Keratinocyte (primary cell): ENCODE measurements at regions not wholly inside any gene's neighbourhood (a gene's known extent, or its start where the extent isn't known, plus 50 kb on each side); places are given as distances from the start of the nearest gene placed in this dataset.

Experiments used
- DNase-seq: peaks from one replicate; pipeline ENCODE4 v3.0.0-alpha.2; 2011; ENCODE audit warnings: low read depth, missing footprints, low spot score
- FAIRE-seq: peaks from 2 replicates; lab custom pipeline; 2011; peaks lifted over from hg19 to GRCh38; lab: Jason Lieb, UNC
- H2AFZ ChIP-seq: 2 replicates; pipeline ENCODE4 v1.6.0; 2012; ENCODE audit warnings: low read length, control low read depth, inconsistent platforms; ENCODE audit not compliant: control insufficient read depth
- H3K27ac ChIP-seq: 2 replicates; pipeline ENCODE4 v1.5.1; 2011; ENCODE audit warnings: low read length; ENCODE audit not compliant: control insufficient read depth, insufficient read depth
- H3K27me3 ChIP-seq: 3 replicates; pipeline ENCODE4 v1.6.0; 2011; ENCODE audit warnings: low read length; ENCODE audit not compliant: control insufficient read depth, insufficient read depth; ENCODE audit errors: extremely low read depth
- H3K36me3 ChIP-seq, 2 experiments: 2 replicates in 1 of 2; 3 replicates in 1 of 2; pipeline ENCODE4 v1.5.1; 2011; ENCODE audit warnings: low read length in 2 of 2, mild to moderate bottlenecking in 1 of 2; ENCODE audit not compliant: control insufficient read depth in 2 of 2, insufficient read depth in 2 of 2; ENCODE audit errors: extremely low read depth in 1 of 2
- H3K4me1 ChIP-seq: 3 replicates; pipeline ENCODE4 v1.5.1; 2011; ENCODE audit warnings: low read length; ENCODE audit not compliant: control insufficient read depth, insufficient read depth; ENCODE audit errors: extremely low read depth
- H3K4me2 ChIP-seq: 3 replicates; pipeline ENCODE4 v1.6.0; 2011; ENCODE audit warnings: low read depth, low read length; ENCODE audit not compliant: control insufficient read depth, insufficient read depth; ENCODE audit errors: extremely low read depth
- H3K4me3 ChIP-seq, 3 experiments: fragments of 200-600 bp in 1 of 3; sonication (generic) in 1 of 3; 2 replicates in 2 of 3; 3 replicates in 1 of 3; pipeline ENCODE4 v1.5.1; 2011 to 2016; ENCODE audit warnings: low read length in 3 of 3, mild to moderate bottlenecking in 3 of 3, control low read depth in 2 of 3, inconsistent platforms in 1 of 3, low read depth in 1 of 3, mixed read lengths in 1 of 3, mixed run types in 1 of 3, moderate library complexity in 1 of 3; ENCODE audit not compliant: control insufficient read depth in 2 of 3, insufficient read depth in 2 of 3; ENCODE audit errors: extremely low read depth in 1 of 3
- H3K79me2 ChIP-seq: 2 replicates; pipeline ENCODE4 v1.6.0; 2012; ENCODE audit warnings: low read length; ENCODE audit not compliant: control insufficient read depth, insufficient read depth
- H3K9ac ChIP-seq: 3 replicates; pipeline ENCODE4 v1.6.0; 2011; ENCODE audit warnings: low read length; ENCODE audit not compliant: control insufficient read depth, insufficient read depth; ENCODE audit errors: extremely low read depth
- H3K9me1 ChIP-seq: 3 replicates; pipeline ENCODE4 v1.6.0; 2011; ENCODE audit warnings: low read length; ENCODE audit not compliant: control insufficient read depth, insufficient read depth; ENCODE audit errors: extremely low read depth
- H3K9me3 ChIP-seq: 2 replicates; pipeline ENCODE4 v1.5.1; 2012; ENCODE audit warnings: low read depth, low read length; ENCODE audit not compliant: control insufficient read depth
- H4K20me1 ChIP-seq: 3 replicates; pipeline ENCODE4 v1.6.0; 2011; ENCODE audit warnings: low read length; ENCODE audit not compliant: control insufficient read depth, insufficient read depth; ENCODE audit errors: extremely low read depth
- EZH2 ChIP-seq: IDR thresholded peaks from one replicate; pipeline ENCODE4 v1.6.1; 2012; ENCODE audit warnings: inconsistent platforms, mild to moderate bottlenecking, low read length, moderate library complexity
- dilution Hi-C: fragments of 300-500 bp; cut with MboI; formaldehyde crosslinking; loops from one replicate; pipeline ENCODE4 v1.7.0; 2020; ENCODE audit warnings: low sequenced_read_pairs; ENCODE audit not compliant: extremely low pct_ligation_motif_present
- TF ChIP-seq, protein P1 (sequence below), 3 experiments: IDR thresholded peaks in 1 of 3; conservative IDR thresholded peaks in 1 of 3; optimal IDR thresholded peaks in 1 of 3; 2 replicates in 2 of 3; 3 replicates in 1 of 3; pipeline versions ENCODE3 to v1.5.1; 2011; ENCODE audit warnings: low read length in 3 of 3, mild to moderate bottlenecking in 3 of 3, moderate library complexity in 2 of 3, control low read depth in 1 of 3, inconsistent platforms in 1 of 3; ENCODE audit not compliant: insufficient read depth in 2 of 3; ENCODE audit errors: extremely low read depth in 1 of 3

DNA sequence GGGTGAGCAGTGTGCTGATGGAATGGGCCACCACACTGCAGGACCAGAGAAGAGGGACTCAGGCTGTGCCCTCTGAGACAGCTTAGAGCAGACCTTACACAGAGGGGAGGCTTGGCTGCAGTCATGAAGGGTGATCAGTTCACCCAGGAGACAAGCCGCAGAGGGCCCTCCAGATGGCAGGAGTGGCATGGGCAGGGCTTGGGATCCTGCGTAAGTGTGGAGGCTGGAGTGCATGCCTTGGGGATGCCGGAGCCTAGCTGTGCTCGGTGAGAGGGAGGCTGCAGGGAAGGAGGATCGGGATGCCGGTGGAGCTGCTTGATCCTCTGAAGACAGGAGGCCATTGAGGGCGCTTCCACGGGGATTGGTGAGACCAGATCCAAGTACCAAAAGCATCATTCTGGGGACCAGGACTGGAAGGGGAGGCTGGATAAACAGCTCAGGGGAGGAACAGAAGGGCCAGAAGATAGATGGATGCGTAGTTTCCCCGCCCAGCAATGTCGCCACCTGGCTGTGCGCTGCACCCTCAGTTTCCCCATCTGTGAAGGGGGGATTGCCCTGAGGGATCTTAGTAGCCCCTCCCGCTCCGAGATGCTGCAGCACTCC is 163.4 kb downstream of the INHBB start:
- no peaks in the 10 kb centered on the region for H3K9me3 ChIP-seq
- dilution Hi-C loops: no loop called here
- H3K36me3 ChIP-seq: no peaks in the 10 kb centered on the region
- no peak overlapping the region for H3K27ac ChIP-seq
- no peaks in the 10 kb centered on the region for H4K20me1 ChIP-seq
- peaks cover 9% of the 10 kb centered on the region for H3K4me1 ChIP-seq
- DNase-seq: no peak
- H3K4me2 ChIP-seq: no peak overlapping the region
- H2AFZ ChIP-seq: no peak overlapping the region
- H3K9me1 ChIP-seq: no peaks in the 10 kb centered on the region
- peaks cover 8% of the 10 kb centered on the region for H3K27me3 ChIP-seq
- FAIRE-seq: no peak
- no peak for TF ChIP-seq EZH2
- TF ChIP-seq, protein P1, sequence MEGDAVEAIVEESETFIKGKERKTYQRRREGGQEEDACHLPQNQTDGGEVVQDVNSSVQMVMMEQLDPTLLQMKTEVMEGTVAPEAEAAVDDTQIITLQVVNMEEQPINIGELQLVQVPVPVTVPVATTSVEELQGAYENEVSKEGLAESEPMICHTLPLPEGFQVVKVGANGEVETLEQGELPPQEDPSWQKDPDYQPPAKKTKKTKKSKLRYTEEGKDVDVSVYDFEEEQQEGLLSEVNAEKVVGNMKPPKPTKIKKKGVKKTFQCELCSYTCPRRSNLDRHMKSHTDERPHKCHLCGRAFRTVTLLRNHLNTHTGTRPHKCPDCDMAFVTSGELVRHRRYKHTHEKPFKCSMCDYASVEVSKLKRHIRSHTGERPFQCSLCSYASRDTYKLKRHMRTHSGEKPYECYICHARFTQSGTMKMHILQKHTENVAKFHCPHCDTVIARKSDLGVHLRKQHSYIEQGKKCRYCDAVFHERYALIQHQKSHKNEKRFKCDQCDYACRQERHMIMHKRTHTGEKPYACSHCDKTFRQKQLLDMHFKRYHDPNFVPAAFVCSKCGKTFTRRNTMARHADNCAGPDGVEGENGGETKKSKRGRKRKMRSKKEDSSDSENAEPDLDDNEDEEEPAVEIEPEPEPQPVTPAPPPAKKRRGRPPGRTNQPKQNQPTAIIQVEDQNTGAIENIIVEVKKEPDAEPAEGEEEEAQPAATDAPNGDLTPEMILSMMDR (optimal IDR thresholded peaks at IDR 0.05 in 1 of 3, IDR thresholded peaks at IDR 0.05 in 1 of 3, conservative IDR thresholded peaks at IDR 0.05 in 1 of 3; ENCODE audit: extremely low read depth in 1 of 3, insufficient read depth in 2 of 3, low read length in 3 of 3): no peak
- no peak overlapping the region for H3K4me3 ChIP-seq
- H3K9ac ChIP-seq: no peak overlapping the region
- H3K79me2 ChIP-seq: no peaks in the 10 kb centered on the region

DNA sequence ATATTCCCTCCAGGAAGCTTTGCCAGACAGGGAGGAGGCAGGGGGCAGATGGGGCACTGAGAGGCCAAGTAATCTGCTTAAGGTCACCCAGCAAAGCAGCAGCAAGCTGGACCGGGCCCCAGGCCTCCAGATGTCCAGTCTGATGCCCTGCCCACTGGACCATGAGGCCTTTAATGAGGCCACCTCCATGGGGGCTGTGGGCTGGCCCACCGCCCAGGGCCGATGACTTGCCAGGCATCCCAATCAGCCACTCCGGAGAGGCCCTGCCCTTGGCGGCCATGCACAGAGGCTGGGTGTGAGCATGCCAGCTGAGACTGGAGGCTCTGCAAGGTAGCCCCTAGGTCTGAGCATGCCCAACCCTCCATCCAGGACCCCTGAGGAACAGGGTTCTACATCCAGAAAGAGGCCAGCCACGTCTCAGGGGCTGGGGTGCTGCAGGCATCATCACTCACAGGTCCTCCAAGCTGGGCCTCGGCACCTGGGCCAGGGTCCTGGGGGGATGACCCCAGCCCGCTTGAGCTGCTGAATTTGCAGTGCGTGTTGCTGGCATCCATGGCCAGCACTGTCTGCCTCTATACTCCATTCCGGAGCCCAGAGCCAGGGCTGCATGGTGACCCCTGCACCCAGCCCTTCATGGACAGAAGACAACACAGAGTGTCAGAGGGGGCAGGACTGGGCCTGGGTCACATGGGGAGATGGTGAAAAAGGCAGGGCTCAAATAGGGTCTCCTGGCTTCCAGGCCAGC is 164.2 kb downstream of the INHBB start:
- Histone ChIP-seq H3K4me2 (no peak overlapping the region), H3K36me3 (no peaks in the 10 kb centered on the region), H4K20me1 (no peaks in the 10 kb centered on the region), H3K9ac (no peak overlapping the region), H3K4me3 (no peak overlapping the region), H3K9me1 (no peaks in the 10 kb centered on the region), H3K4me1 (peaks cover 9% of the 10 kb centered on the region), H3K79me2 (no peaks in the 10 kb centered on the region), H3K9me3 (no peaks in the 10 kb centered on the region), H3K27me3 (peaks cover 8% of the 10 kb centered on the region), H2AFZ (no peak overlapping the region), H3K27ac (no peak overlapping the region)
- TF ChIP-seq, protein P1 (optimal IDR thresholded peaks at IDR 0.05 in 1 of 3, IDR thresholded peaks at IDR 0.05 in 1 of 3, conservative IDR thresholded peaks at IDR 0.05 in 1 of 3; ENCODE audit: extremely low read depth in 1 of 3, insufficient read depth in 2 of 3, low read length in 3 of 3): no peak
- no peak for TF ChIP-seq EZH2
- dilution Hi-C loops: no loop called here
- FAIRE-seq (no peak), DNase-seq (no peak)
